Epithelial cell of esophagus (primary cell): ENCODE measurements at regions not wholly inside any gene's neighbourhood (a gene's known extent, or its start where the extent isn't known, plus 50 kb on each side); places are given as distances from the start of the nearest gene placed in this dataset.

Source experiments
- DNase-seq: peaks from one replicate; pipeline ENCODE4 v3.0.0; 2010; ENCODE audit warnings: low read depth
- H3K4me3 ChIP-seq: 2 replicates; pipeline ENCODE4 v1.5.1; 2011; ENCODE audit warnings: mild to moderate bottlenecking, low read length, control low read depth
- CTCF ChIP-seq: IDR thresholded peaks from 2 replicates; pipeline ENCODE4 v1.5.1; 2011; ENCODE audit warnings: low read depth, mild to moderate bottlenecking, low read length, control low read depth, inconsistent platforms; ENCODE audit not compliant: insufficient read depth; ENCODE audit errors: missing control alignments

GRCh38 chr4:32112891-32113290 is 1392.7 kb downstream of the PCDH7 start:
- no peak for TF ChIP-seq CTCF

GRCh38 chr4:32117693-32118092 is 1397.5 kb downstream of the PCDH7 start:
- peak; percentile 47 for TF ChIP-seq CTCF
- DNase-seq = peak; percentile 14

More at GRCh38 chr4:32112891-32113290, 1392.7 kb downstream of the PCDH7 start:
- DNase-seq = peak; percentile 88
- no peak overlapping the region for H3K4me3 ChIP-seq

GRCh38 chr4:32119907-32120306 is 1399.7 kb downstream of the PCDH7 start:
- no peak for TF ChIP-seq CTCF
- DNase-seq = no peak
- H3K4me3 ChIP-seq = no peak overlapping the region

More at GRCh38 chr4:32117693-32118092, 1397.5 kb downstream of the PCDH7 start:
- H3K4me3 ChIP-seq = no peak overlapping the region

GRCh38 chr4:32128549-32128948 is 1408.4 kb downstream of the PCDH7 start:
- no peak overlapping the region for H3K4me3 ChIP-seq
- no peak for TF ChIP-seq CTCF
- no peak for DNase-seq

GRCh38 chr4:32129967-32130366 is 1409.8 kb downstream of the PCDH7 start:
- DNase-seq = no peak
- no peak overlapping the region for H3K4me3 ChIP-seq
- no peak for TF ChIP-seq CTCF

- TF ChIP-seq CTCF = no peak
- H3K4me3 ChIP-seq = no peak overlapping the region
- peak; percentile 87 for DNase-seq
These were observed 1413.0 kb downstream of the PCDH7 start for GRCh38 chr4:32133141-32133540.

- TF ChIP-seq CTCF = no peak
- DNase-seq = no peak
- no peak overlapping the region for H3K4me3 ChIP-seq
These were observed 1413.6 kb downstream of the PCDH7 start for GRCh38 chr4:32133734-32134133.
